ENCODE measurements at regions not wholly inside any gene's neighbourhood (a gene's known extent, or its start where the extent isn't known, plus 50 kb on each side); places are given as distances from the start of the nearest gene placed in this dataset.

GRCh38 chr1:56416495-56416894 is 162.9 kb downstream of the PLPP3 start:
- DNase-seq = no peak

GRCh38 chr1:56415720-56416119 is 163.6 kb downstream of the PLPP3 start:
- DNase-seq = no peak

GRCh38 chr1:56415258-56415657 is 164.1 kb downstream of the PLPP3 start:
- no peak for DNase-seq

GRCh38 chr1:56414728-56415224 is 164.6 kb downstream of the PLPP3 start:
- DNase-seq = no peak

- no peak for DNase-seq
Observed at GRCh38 chr1:56413671-56414199, 165.6 kb downstream of the PLPP3 start.

- DNase-seq = no peak
Observed at GRCh38 chr1:56411484-56412180, 167.7 kb downstream of the PLPP3 start.

GRCh38 chr1:56411021-56411420 is 168.3 kb downstream of the PLPP3 start:
- DNase-seq = no peak

- DNase-seq = no peak
Observed at GRCh38 chr1:56410405-56410804, 169.0 kb downstream of the PLPP3 start.

GRCh38 chr1:56409112-56409691 is 170.2 kb downstream of the PLPP3 start:
- no peak for DNase-seq

- no peak for DNase-seq
Observed at GRCh38 chr1:56406821-56407220, 172.5 kb downstream of the PLPP3 start.

- DNase-seq = no peak
Observed at GRCh38 chr1:56404561-56405030, 174.8 kb downstream of the PLPP3 start.

- no peak for DNase-seq
Observed at GRCh38 chr1:56404066-56404465, 175.3 kb downstream of the PLPP3 start.

GRCh38 chr1:56403321-56403720 is 176.0 kb downstream of the PLPP3 start:
- DNase-seq = no peak

- no peak for DNase-seq
Observed at GRCh38 chr1:56401191-56401590, 178.2 kb downstream of the PLPP3 start.

- no peak for DNase-seq
Observed at GRCh38 chr1:56400526-56400925, 178.8 kb downstream of the PLPP3 start.

- no peak for DNase-seq
Observed at GRCh38 chr1:56399795-56400194, 179.6 kb downstream of the PLPP3 start.

- DNase-seq = no peak
Observed at GRCh38 chr1:56399326-56399725, 180.0 kb downstream of the PLPP3 start.

GRCh38 chr1:56397811-56398231 is 181.5 kb downstream of the PLPP3 start:
- no peak for DNase-seq

- no peak for DNase-seq
Observed at GRCh38 chr1:56397409-56397808, 182.0 kb downstream of the PLPP3 start.

GRCh38 chr1:56396581-56396980 is 182.8 kb downstream of the PLPP3 start:
- no peak for DNase-seq

- no peak for DNase-seq
Observed at GRCh38 chr1:56395776-56396175, 183.6 kb downstream of the PLPP3 start.

- DNase-seq = no peak
Observed at GRCh38 chr1:56394298-56394697, 185.1 kb downstream of the PLPP3 start.

GRCh38 chr1:56390934-56391731 is 188.2 kb downstream of the PLPP3 start:
- no peak for DNase-seq

Data from NK-92 treated with Interleukin-12 subunit alpha and Interleukin-12 subunit beta, amount 100 ng/mL, for 24 hours (cell line).